22Rv1 (cell line): ENCODE measurements at regions not wholly inside any gene's neighbourhood (a gene's known extent, or its start where the extent isn't known, plus 50 kb on each side); places are given as distances from the start of the nearest gene placed in this dataset.
"Not testable (repeated sequence)": the region's sequence is repeated elsewhere in the genome, so short reads cannot be mapped to it uniquely, and the experiment has no call there.

Source experiments
- H3K27ac ChIP-seq: fragments of 450-650 bp; 2 replicates; pipeline ENCODE4 v1.5.1; 2017
- CTCF ChIP-seq: fragments of 450-650 bp; IDR thresholded peaks from 2 replicates; pipeline ENCODE4 v1.5.1; 2017; ENCODE audit warnings: mild to moderate bottlenecking
- ZFX ChIP-seq: fragments of 450-650 bp; IDR thresholded peaks from 2 replicates; pipeline ENCODE4 v1.6.1; 2017; ENCODE audit warnings: antibody characterized with exemption, borderline replicate concordance

- no peak overlapping the region for H3K27ac ChIP-seq
- TF ChIP-seq ZFX (no peak), CTCF (no peak)
Measured at GRCh38 chr5:14936588-14936987, 65.0 kb upstream of the ANKH start.

- no peak for TF ChIP-seq ZFX
- H3K27ac ChIP-seq: no peak overlapping the region
Measured at GRCh38 chr5:14935341-14935740, 63.8 kb upstream of the ANKH start.

GRCh38 chr5:14932902-14933469 is 61.4 kb upstream of the ANKH start:
- TF ChIP-seq CTCF (no peak), ZFX (no peak)
- H3K27ac ChIP-seq: no peak overlapping the region

GRCh38 chr5:14930486-14930885 is 58.9 kb upstream of the ANKH start:
- H3K27ac ChIP-seq: no peak overlapping the region
- no peak for TF ChIP-seq CTCF
- TF ChIP-seq ZFX: no peak

- TF ChIP-seq CTCF (no peak), ZFX (no peak)
- H3K27ac ChIP-seq: no peak overlapping the region
Measured at GRCh38 chr5:14929293-14930065, 57.9 kb upstream of the ANKH start.

- TF ChIP-seq CTCF (no peak), ZFX (no peak)
- H3K27ac ChIP-seq: no peak overlapping the region
Measured at GRCh38 chr5:14928661-14929060, 57.1 kb upstream of the ANKH start.

- H3K27ac ChIP-seq: no peak overlapping the region
- no peak for TF ChIP-seq CTCF
- no peak for TF ChIP-seq ZFX
Measured at GRCh38 chr5:14925326-14925725, 53.7 kb upstream of the ANKH start.

- H3K27ac ChIP-seq: not testable (repeated sequence)
Measured at GRCh38 chr5:14922952-14923351, 51.4 kb upstream of the ANKH start.
